ENCODE measurements at regions not wholly inside any gene's neighbourhood (a gene's known extent, or its start where the extent isn't known, plus 50 kb on each side); places are given as distances from the start of the nearest gene placed in this dataset.

DNA sequence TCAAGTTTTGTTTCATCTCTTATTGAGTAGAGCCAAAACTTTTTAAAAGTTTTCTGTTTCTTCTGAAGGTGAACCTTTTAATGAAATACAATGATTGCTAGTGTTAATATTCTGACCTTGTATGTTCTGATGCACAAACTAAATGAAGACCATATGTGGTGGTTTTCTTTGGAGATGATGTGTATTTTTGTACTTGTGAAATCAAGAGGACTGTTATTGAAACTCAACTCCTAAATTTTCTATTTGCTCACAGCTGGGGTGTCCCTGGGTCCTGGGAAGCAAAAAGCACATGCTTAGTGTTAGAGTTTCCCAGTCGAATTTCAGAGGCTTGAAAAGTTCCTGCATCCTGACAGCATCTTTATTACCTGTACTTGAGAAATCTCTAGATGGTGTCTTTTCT is 1185.8 kb upstream of the ALCAM start:
- no peak for DNase-seq (ENCODE audit: low read depth in 1 of 2, low spot score in 2 of 2)
- Histone ChIP-seq H2BK12ac (ENCODE audit: low read depth, low read length) (no peak overlapping the region), H2AK5ac (ENCODE audit: low read depth, low read length) (no peak overlapping the region), H4K8ac (ENCODE audit: extremely low read depth, insufficient read depth, low read length) (no peak overlapping the region), H3K79me1 (ENCODE audit: low read depth, low read length) (no peaks in the 10 kb centered on the region), H3K4me2 (ENCODE audit: insufficient read depth in 1 of 2, low read depth in 2 of 2, low read length in 2 of 2) (no peak overlapping the region), H2BK20ac (ENCODE audit: low read length) (no peak overlapping the region), H3K4me3 (ENCODE audit: extremely low read depth in 1 of 4, insufficient read depth in 2 of 4, low read depth in 3 of 4, low read length in 4 of 4) (no peak overlapping the region), H3K36me3 (ENCODE audit: control insufficient read depth in 2 of 4, insufficient read depth in 4 of 4, low read length in 3 of 4) (no peaks in the 10 kb centered on the region), H4K91ac (replicated peaks; ENCODE audit: insufficient read length, low read length) (no peak overlapping the region), H3K27ac (ENCODE audit: low read depth, low read length) (no peak overlapping the region), H3K23ac (ENCODE audit: insufficient read length) (no peak overlapping the region), H3K4me1 (replicated peaks in 1 of 4; ENCODE audit: control insufficient read depth in 3 of 4, insufficient read depth in 4 of 4, low read length in 3 of 4) (no peaks in the 10 kb centered on the region; a peak in 1 of 7 replicates), H4K20me1 (replicated peaks in 1 of 2; ENCODE audit: control insufficient read depth in 1 of 2, insufficient read depth in 2 of 2, low read length in 2 of 2) (no peaks in the 10 kb centered on the region), H3K14ac (ENCODE audit: insufficient read length) (no peak overlapping the region), H3K9ac (replicated peaks in 1 of 4; ENCODE audit: extremely low read depth in 1 of 4, low read depth in 3 of 4, low read length in 3 of 4) (no peak overlapping the region), H2AFZ (ENCODE audit: low read length) (no peak overlapping the region), H2BK5ac (ENCODE audit: low read depth, low read length) (no peak overlapping the region), H4K5ac (ENCODE audit: insufficient read length, low read depth, low read length) (no peak overlapping the region), H2BK120ac (replicated peaks; ENCODE audit: low read depth, low read length) (no peak overlapping the region), H2BK15ac (ENCODE audit: low read length) (no peak overlapping the region), H3K27me3 (replicated peaks in 1 of 4; ENCODE audit: control insufficient read depth in 3 of 4, extremely low read depth in 1 of 4, insufficient read depth in 3 of 4, low read length in 3 of 4) (no peaks in the 10 kb centered on the region), H3K18ac (ENCODE audit: extremely low read depth, low read length) (no peak overlapping the region), H3K9me3 (ENCODE audit: insufficient read depth in 2 of 2, low read depth in 1 of 2, low read length in 1 of 2) (no peaks in the 10 kb centered on the region), H3K23me2 (ENCODE audit: low read depth, low read length) (no peaks in the 10 kb centered on the region), H3K56ac (replicated peaks; ENCODE audit: insufficient read length, low read depth, low read length) (no peak overlapping the region), H3K4ac (replicated peaks; ENCODE audit: insufficient read length, low read depth, low read length) (no peak overlapping the region), H3K79me2 (ENCODE audit: control insufficient read depth in 1 of 2, insufficient read depth in 2 of 2, low read length in 2 of 2) (no peaks in the 10 kb centered on the region)
- FAIRE-seq: no peak
- CTCF ChIA-PET (ENCODE audit: partially characterized antibody): no interaction called here
- POLR2A ChIA-PET (ENCODE audit: partially characterized antibody): no interaction called here
- WGBS, 2 experiments (ENCODE audit: extremely low coverage in 1 of 2, insufficient coverage in 1 of 2, insufficient read length in 1 of 2, insufficient replicate concordance in 2 of 2, low coverage in 1 of 2, low lambda C conversion rate in 2 of 2, missing lambda C conversion rate in 1 of 2): 88% methylated on average over 1 of the region's 1 CpG; no CpG with 5 or more reads in 1 of the 2 experiments
- TF ChIP-seq SAP30 (IDR thresholded peaks at IDR 0.05; ENCODE audit: insufficient read depth, insufficient replicate concordance, low read length) (no peak), JUN (IDR thresholded peaks at IDR 0.05; ENCODE audit: low read depth, low read length) (no peak), MAFK (IDR thresholded peaks at IDR 0.05; ENCODE audit: low read depth, low read length) (no peak), EP300 (IDR thresholded peaks at IDR 0.05; ENCODE audit: borderline replicate concordance in 1 of 2, low read depth in 2 of 2, low read length in 2 of 2) (no peak), TCF12 (IDR thresholded peaks at IDR 0.05; ENCODE audit: low read depth, low read length) (no peak), CBX5 (IDR thresholded peaks at IDR 0.05; ENCODE audit: low read depth, low read length) (no peak), NRF1 (IDR thresholded peaks at IDR 0.05; ENCODE audit: low read depth, low read length) (no peak), RFX5 (IDR thresholded peaks at IDR 0.05; ENCODE audit: borderline replicate concordance, low read depth, low read length) (no peak), ASH2L (IDR thresholded peaks at IDR 0.05; ENCODE audit: low read length) (no peak), NANOG (IDR thresholded peaks at IDR 0.05; ENCODE audit: insufficient read depth, low read depth, low read length, poor library complexity, severe bottlenecking) (no peak), CHD1 (IDR thresholded peaks at IDR 0.05; ENCODE audit: low read depth, low read length) (no peak), CTBP2 (IDR thresholded peaks at IDR 0.05; ENCODE audit: borderline replicate concordance, insufficient read depth, insufficient read length, low read length) (no peak), SRF (IDR thresholded peaks at IDR 0.05; ENCODE audit: low read depth, low read length) (no peak), RBBP5 (IDR thresholded peaks at IDR 0.05; ENCODE audit: borderline replicate concordance, low read depth, low read length) (no peak), TBP (IDR thresholded peaks at IDR 0.05; ENCODE audit: low read depth, low read length) (no peak)
